ENCODE measurements at regions not wholly inside any gene's neighbourhood (a gene's known extent, or its start where the extent isn't known, plus 50 kb on each side); places are given as distances from the start of the nearest gene placed in this dataset.

DNA sequence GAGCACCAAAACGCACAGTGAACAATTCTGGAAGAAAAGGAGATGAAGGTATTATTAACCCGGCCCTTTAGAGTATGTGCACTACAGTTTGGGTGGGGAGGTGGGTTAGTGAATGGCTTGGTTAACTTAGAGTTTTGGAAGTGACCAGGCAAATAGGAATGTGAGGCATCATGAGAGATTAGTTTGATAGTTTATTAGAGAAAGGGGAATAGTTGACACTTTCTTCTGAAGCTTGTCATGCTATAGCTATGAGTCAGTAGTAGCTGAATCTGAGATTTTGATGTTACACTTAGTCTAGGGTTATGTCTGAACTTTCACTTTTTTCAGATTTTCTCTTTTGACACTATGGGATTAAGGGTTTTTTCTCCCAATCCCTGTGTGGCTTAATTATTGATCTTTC is 567.2 kb downstream of the SNAPC1 start:
- H3K4ac ChIP-seq (ENCODE audit: low read depth, low read length), result no peak overlapping the region
- no peak overlapping the region for H4K8ac ChIP-seq (replicated peaks; ENCODE audit: insufficient read length, low read depth, low read length)
- no peak overlapping the region for H4K5ac ChIP-seq (ENCODE audit: insufficient read length, low read depth, low read length)
- H3K27me3 Mint-ChIP-seq (ENCODE audit: low read depth), result no peaks in the 10 kb centered on the region
- H2BK12ac ChIP-seq (ENCODE audit: insufficient read length, low read depth, low read length), result no peak overlapping the region
- no peaks in the 10 kb centered on the region for H3K23me2 ChIP-seq (ENCODE audit: insufficient read length, low read depth, low read length, poor library complexity, severe bottlenecking)
- no peak overlapping the region for H2BK20ac ChIP-seq (ENCODE audit: low read depth, low read length, poor library complexity, severe bottlenecking)
- no peak overlapping the region for H3K27ac Mint-ChIP-seq
- WGBS (ENCODE audit: extremely low coverage, insufficient read length, low lambda C conversion rate), result no CpG with 5 or more reads among the region's 2 CpGs
- H3K36me3 Mint-ChIP-seq (ENCODE audit: insufficient read depth in 1 of 3, low read depth in 3 of 3), result peaks cover 0 to 1% (median 0%) of the 10 kb centered on the region in 3 experiments; a peak in 2 of 7 replicates
- no peaks in the 10 kb centered on the region for H3K27me3 ChIP-seq (ENCODE audit: insufficient read depth, low read length)
- H3K79me2 ChIP-seq (ENCODE audit: insufficient read depth, low read length), result no peaks in the 10 kb centered on the region
- no peak overlapping the region for H3K14ac ChIP-seq (ENCODE audit: insufficient read depth, low read length)
- DNase-seq, result no peak
- no peak overlapping the region for H3T11ph ChIP-seq (ENCODE audit: low read length)
- H2BK5ac ChIP-seq (ENCODE audit: insufficient read length, low read length), result no peak overlapping the region
- H3K4me2 ChIP-seq (ENCODE audit: insufficient read depth, insufficient read length, low read length), result no peak overlapping the region
- no peak overlapping the region for H2BK15ac ChIP-seq (ENCODE audit: low read depth, low read length)
- no peak overlapping the region for H3K4me3 Mint-ChIP-seq
- H3K9me3 Mint-ChIP-seq, result peaks cover 4 to 7% of the 10 kb centered on the region in 2 experiments; a peak in 4 of 5 replicates
- H4K20me1 ChIP-seq (ENCODE audit: control insufficient read depth, insufficient read depth, insufficient read length), result no peaks in the 10 kb centered on the region
- H3K9me3 ChIP-seq (ENCODE audit: control insufficient read depth, low read depth, low read length), result no peaks in the 10 kb centered on the region
- H3K79me1 ChIP-seq (ENCODE audit: insufficient read depth, low read depth, low read length, poor library complexity, severe bottlenecking), result no peaks in the 10 kb centered on the region
- no peak overlapping the region for H3K23ac ChIP-seq (ENCODE audit: insufficient read length, low read depth, low read length)
- H3K18ac ChIP-seq (ENCODE audit: insufficient read length, low read depth, low read length), result no peak overlapping the region
- no peak overlapping the region for H2AFZ ChIP-seq (ENCODE audit: low read length)
- no peak overlapping the region for H2AK5ac ChIP-seq (ENCODE audit: insufficient read length, low read length)
- no peaks in the 10 kb centered on the region for H3K4me1 Mint-ChIP-seq
- no peak overlapping the region for H2BK120ac ChIP-seq (ENCODE audit: low read depth, low read length, poor library complexity, severe bottlenecking)
- H3K9ac ChIP-seq (ENCODE audit: extremely low read depth, insufficient read length, low read length), result no peak overlapping the region
- TF ChIP-seq, protein P1, sequence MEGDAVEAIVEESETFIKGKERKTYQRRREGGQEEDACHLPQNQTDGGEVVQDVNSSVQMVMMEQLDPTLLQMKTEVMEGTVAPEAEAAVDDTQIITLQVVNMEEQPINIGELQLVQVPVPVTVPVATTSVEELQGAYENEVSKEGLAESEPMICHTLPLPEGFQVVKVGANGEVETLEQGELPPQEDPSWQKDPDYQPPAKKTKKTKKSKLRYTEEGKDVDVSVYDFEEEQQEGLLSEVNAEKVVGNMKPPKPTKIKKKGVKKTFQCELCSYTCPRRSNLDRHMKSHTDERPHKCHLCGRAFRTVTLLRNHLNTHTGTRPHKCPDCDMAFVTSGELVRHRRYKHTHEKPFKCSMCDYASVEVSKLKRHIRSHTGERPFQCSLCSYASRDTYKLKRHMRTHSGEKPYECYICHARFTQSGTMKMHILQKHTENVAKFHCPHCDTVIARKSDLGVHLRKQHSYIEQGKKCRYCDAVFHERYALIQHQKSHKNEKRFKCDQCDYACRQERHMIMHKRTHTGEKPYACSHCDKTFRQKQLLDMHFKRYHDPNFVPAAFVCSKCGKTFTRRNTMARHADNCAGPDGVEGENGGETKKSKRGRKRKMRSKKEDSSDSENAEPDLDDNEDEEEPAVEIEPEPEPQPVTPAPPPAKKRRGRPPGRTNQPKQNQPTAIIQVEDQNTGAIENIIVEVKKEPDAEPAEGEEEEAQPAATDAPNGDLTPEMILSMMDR (conservative IDR thresholded peaks at IDR 0.05), result no peak
- H4K91ac ChIP-seq (ENCODE audit: insufficient read length, low read depth, low read length), result no peak overlapping the region
- H3K4me1 ChIP-seq (ENCODE audit: insufficient read depth, low read length), result no peaks in the 10 kb centered on the region
- no peak overlapping the region for H3K56ac ChIP-seq (ENCODE audit: insufficient read length, low read depth, low read length)
- H3K27ac ChIP-seq (ENCODE audit: insufficient read length, low read depth, low read length), result no peak overlapping the region

All from H9 (cell line).